ENCODE measurements at regions not wholly inside any gene's neighbourhood (a gene's known extent, or its start where the extent isn't known, plus 50 kb on each side); places are given as distances from the start of the nearest gene placed in this dataset.

DNA sequence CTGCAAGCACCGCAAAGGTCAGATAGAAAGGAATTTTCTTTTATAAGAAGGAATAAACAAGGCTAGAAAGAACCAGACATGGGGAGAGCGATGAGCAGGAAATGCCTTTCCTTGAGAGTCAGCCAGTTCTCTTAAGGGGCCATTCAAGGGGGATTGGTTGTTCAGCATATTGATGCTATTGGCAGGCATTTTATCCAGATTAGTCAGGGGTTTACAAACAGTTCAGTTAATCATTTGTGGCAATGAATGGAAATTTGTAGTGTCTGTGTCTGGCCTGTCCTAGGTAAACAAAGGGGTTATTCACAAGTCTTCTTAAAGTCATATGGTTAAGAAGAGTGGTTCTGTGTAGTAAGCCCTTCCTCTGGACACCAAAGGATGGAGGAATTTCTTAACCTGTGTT, 184.7 kb upstream of the FRMPD4 start:
- no peak for DNase-seq

DNA sequence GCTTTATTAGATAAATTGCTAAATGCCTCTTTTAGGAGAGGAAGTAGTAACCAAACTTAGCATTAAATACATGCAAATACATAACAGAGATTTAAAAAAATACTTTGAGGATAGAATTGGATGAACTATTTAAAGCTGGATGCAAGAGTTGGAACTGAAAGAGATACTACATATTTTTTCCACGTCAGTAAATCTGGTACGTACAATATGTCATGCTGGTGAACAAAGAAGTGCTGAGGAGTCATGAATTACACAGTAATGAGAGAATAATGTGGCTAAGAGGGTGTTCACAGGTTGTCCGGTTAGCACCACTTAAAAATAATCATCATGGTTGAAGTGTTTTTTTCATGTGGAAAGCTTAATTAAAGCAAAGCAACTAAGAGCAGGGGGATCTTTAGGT, 184.1 kb upstream of the FRMPD4 start:
- DNase-seq: no peak

DNA sequence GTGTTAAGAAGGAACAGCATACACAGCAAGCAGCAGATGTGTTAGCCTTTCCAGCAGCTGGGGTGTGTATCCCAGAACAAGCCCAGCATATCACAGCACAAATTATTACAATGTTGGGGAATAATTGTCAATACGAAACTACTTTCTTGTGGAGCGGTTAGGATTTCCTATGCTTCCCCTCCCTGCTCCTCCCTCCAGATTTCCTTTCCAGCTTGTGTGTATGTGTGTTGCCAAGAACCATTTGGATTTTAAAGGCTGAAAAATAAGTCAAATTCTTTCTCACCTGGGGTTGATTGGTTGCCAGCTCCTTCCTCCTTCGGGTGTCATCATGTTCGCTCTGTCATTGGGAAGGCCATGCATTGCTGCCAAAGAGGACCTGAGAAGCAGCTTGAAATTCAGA, 178.2 kb upstream of the FRMPD4 start:
- DNase-seq: no peak

DNA sequence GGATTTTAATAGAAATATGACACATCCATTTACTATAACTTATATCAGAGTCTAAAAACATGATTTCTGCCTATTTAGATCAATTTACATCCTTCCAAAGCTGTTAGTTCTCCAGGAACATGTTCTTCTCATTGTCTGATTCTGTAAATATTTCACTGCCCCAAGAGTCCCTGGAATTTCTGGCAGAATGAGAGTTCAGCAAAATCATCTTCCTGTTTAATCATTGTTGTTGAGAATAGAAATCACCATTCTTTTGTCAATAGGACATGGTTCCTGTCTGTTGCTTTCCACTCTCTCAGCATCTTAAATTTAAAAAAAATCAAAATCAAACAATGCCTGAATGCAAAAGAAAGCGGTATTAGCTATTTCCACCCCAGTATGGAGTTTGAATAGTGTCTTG, 172.8 kb upstream of the FRMPD4 start:
- no peak for DNase-seq

- no peak for DNase-seq
These were observed 170.0 kb upstream of the FRMPD4 start for GRCh38 chrX:11967986-11968869.

DNA sequence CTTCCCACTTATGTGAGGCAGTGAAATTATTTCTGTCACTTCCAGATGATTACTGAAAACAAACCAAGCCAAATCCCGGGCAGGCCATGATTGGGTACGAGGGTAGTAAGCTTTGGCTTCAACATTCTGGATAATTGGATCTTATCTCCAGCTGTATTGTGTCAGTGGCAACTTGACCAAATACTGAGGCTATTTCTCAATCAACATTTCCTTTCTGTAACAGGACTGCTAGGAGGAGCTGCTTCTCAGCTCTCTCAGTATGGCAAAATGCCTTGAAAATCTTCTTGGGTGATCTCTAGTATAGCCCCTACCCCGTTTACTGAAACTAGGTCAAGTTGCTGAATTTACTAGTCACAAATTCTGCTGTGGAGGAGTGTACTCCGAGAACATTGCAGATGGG, 169.3 kb upstream of the FRMPD4 start:
- no peak for DNase-seq

DNA sequence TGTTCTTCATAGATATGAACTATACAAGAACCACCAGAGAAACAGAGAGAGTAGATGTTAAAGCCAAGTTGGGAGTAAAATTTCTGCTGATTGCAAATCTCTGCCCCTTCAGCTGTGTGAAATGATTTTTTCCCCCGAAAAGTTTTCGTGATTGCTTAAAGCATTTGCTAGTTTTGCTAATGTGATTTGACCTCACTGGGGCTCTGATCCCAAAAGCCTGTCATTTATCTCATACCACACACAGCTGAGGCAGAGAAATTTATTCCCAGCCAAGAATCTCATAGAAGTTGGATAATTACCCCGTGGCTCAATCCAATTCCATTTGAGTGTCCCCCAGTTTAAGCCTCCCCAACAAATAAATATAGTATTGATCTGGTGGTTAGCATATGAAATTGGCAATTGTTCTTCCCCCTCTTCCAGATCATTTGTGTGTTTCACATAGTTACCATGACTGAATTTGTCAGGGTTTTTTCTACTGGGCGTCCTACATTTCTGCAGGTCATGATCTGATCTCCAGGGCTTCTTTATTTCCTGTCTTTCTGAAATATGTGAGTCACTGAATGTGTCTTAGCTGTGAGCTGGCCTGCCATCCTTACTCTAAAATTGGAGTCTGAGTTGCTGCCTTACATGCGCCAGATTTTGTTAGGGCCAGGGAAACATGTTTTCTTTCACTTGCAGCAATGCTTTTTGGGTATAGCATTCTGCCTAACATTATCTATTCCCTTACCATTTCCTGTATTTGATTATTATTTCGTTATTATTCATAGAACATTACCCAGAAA, 167.5 kb upstream of the FRMPD4 start:
- DNase-seq: no peak

DNA sequence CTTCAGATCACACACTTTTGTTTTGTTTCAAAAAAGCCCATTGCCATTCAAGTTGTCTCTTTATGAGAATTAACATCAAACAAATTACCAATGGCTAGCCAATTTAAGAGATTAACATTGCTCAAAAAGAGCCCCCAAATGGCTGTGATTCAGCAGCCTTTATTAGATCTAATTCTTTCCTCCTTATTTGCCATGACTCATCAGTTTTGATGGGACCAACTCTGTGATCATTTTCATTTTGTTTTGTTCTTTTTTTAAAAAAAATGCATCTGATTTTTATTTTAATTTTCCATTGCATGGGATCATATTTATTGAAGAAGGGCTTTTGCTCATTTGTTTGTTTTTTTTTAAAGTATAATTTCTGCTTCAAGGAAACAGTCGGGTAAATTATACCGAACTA, 161.6 kb upstream of the FRMPD4 start:
- no peak for DNase-seq

DNA sequence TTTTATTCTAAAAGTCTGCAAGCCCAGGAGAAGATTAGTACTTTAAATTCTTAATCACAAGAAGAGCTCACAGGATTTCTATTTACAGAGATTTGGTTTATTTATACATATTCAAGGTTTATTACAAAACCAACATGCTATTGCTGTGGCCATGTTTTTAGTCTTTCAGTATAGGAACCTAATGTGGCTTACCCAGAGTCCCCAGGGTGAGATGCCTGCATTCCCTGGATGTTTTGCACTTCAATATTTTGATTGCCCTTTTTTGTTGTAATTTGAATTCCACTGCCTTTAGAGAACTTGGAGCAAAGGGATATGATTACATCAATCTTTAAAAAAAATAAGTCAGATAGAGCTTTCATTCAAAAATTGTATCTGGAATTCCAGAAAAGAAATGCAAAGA, 146.0 kb upstream of the FRMPD4 start:
- DNase-seq: no peak

- no peak for DNase-seq
These were observed 143.1 kb upstream of the FRMPD4 start for GRCh38 chrX:11995146-11995545.

GRCh38 chrX:11996810-11997209, 141.5 kb upstream of the FRMPD4 start:
- DNase-seq: no peak

DNA sequence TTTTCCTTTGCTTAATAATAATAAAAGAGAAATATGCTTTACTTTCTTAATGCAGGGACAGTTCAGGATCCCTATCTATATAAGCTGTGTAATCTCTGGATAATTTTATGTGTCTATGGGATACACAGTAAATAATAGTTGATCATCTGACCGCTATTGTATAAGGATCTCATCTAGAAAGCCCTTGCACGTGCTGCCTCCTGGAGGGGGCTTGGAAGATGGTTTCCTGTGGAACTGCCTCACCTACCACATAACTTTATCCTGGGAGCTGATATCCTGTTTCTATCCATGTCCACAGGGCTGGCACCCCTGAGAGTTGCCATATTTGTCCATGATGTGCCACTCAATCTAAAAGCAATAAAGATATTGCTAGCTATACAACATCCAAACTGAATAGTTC, 139.3 kb upstream of the FRMPD4 start:
- no peak for DNase-seq

- DNase-seq: no peak
These were observed 135.4 kb upstream of the FRMPD4 start for GRCh38 chrX:12002876-12003275.

DNA sequence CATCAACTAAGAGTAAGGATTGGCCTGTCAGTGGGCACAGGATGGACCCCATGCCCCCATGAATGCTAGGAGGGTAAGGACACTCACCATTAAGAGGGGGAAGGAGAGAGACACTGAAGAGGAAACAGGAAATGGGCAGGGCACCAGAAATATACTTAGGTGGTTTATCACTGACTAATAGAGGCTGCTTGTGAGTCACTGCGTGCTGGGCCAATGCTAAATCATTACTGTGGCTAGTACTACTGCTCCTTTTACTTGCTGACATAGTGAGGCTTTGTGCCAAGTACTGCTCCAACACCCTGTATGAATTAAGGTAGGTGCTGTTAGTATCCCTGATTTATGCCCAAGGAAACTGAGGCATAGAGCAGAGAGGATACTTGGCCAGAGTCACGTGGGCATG, 130.4 kb upstream of the FRMPD4 start:
- DNase-seq: no peak

- no peak for DNase-seq
These were observed 127.8 kb upstream of the FRMPD4 start for GRCh38 chrX:12010436-12010835.

GRCh38 chrX:12011075-12011474, 127.2 kb upstream of the FRMPD4 start:
- DNase-seq: no peak

DNA sequence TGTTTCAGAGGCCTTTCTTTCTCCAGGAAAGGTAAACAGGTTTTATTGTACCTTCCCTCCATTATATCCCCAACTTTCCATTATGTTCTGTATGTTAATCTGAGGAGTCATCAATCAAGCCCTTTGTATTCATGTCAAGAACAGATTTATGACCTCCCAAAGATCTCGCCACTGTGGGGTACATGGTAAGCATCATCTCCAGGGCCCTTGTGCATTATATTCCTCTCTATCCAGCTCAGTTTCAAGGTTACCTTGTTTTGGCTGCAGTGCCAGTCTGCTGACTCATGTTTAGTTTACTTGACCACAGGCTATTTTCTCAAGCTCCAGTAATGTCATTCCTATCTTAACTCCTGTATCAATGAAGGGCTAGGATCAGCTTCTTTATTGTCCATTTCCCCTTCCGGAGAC, 125.1 kb upstream of the FRMPD4 start:
- no peak for DNase-seq

GRCh38 chrX:12021698-12022097, 116.6 kb upstream of the FRMPD4 start:
- DNase-seq: no peak

GRCh38 chrX:12026481-12026880, 111.8 kb upstream of the FRMPD4 start:
- DNase-seq: no peak

GRCh38 chrX:12032082-12032481, 106.2 kb upstream of the FRMPD4 start:
- DNase-seq: no peak

GRCh38 chrX:12034741-12035140, 103.5 kb upstream of the FRMPD4 start:
- DNase-seq: no peak

- DNase-seq: no peak
These were observed 95.7 kb upstream of the FRMPD4 start for GRCh38 chrX:12042615-12043014.

GRCh38 chrX:12052109-12052508, 86.2 kb upstream of the FRMPD4 start:
- DNase-seq: no peak

DNA sequence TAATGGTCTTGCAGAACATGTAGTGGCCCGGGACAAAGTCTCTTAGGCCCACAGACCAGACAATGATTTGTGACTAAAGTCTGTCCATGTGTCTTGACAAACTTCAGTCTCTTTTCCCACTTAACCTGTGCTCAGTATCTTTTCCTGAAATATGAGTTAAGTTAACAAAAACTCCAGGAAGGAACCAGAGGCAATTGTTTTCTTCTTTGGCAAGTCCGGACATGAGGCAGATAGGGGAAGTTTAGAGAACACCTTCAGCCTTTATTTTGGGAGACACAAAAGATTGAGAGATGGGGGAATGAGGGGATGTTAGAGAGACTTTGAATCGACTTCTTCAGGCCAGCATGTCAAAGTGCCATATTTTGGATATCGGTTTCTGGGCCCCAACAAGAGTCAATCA, 80.2 kb upstream of the FRMPD4 start:
- DNase-seq: no peak
